UCSD-AML1 (cell line): ENCODE measurements at regions not wholly inside any gene's neighbourhood (a gene's known extent, or its start where the extent isn't known, plus 50 kb on each side); places are given as distances from the start of the nearest gene placed in this dataset.

ENCODE experiments used
- DNase-seq: peaks from one replicate; lab custom pipeline; 2025; ENCODE audit not compliant: unreplicated experiment; lab: John Stamatoyannopoulos, UW

- DNase-seq, result no peak
Measured at GRCh38 chr4:3818371-3818770, 52.2 kb downstream of the ADRA2C start.

GRCh38 chr4:3819210-3819919 is 53.2 kb downstream of the ADRA2C start:
- DNase-seq, result no peak

GRCh38 chr4:3820016-3820805 is 54.0 kb downstream of the ADRA2C start:
- DNase-seq, result no peak

- no peak for DNase-seq
Measured at GRCh38 chr4:3820806-3821579, 54.8 kb downstream of the ADRA2C start.

GRCh38 chr4:3821580-3822229 is 55.5 kb downstream of the ADRA2C start:
- no peak for DNase-seq

- no peak for DNase-seq
Measured at GRCh38 chr4:3822230-3822947, 56.2 kb downstream of the ADRA2C start.

- no peak for DNase-seq
Measured at GRCh38 chr4:3823496-3824341, 57.5 kb downstream of the ADRA2C start.

GRCh38 chr4:3824521-3825270 is 58.5 kb downstream of the ADRA2C start:
- DNase-seq, result no peak

- DNase-seq, result no peak
Measured at GRCh38 chr4:3825530-3825929, 59.3 kb downstream of the ADRA2C start.

GRCh38 chr4:3826247-3827172 is 60.3 kb downstream of the ADRA2C start:
- no peak for DNase-seq

GRCh38 chr4:3827616-3828492 is 61.7 kb downstream of the ADRA2C start:
- DNase-seq, result no peak

- no peak for DNase-seq
Measured at GRCh38 chr4:3828546-3828945, 62.4 kb downstream of the ADRA2C start.

GRCh38 chr4:3829211-3829955 is 63.2 kb downstream of the ADRA2C start:
- DNase-seq, result no peak

GRCh38 chr4:3829956-3830773 is 64.0 kb downstream of the ADRA2C start:
- DNase-seq, result no peak

GRCh38 chr4:3830774-3831528 is 64.8 kb downstream of the ADRA2C start:
- no peak for DNase-seq
